Fibroblast of mammary gland (primary cell): ENCODE measurements at regions not wholly inside any gene's neighbourhood (a gene's known extent, or its start where the extent isn't known, plus 50 kb on each side); places are given as distances from the start of the nearest gene placed in this dataset.

Source experiments
- DNase-seq: peaks from one replicate; pipeline ENCODE4 v3.0.0-alpha.2; 2010; ENCODE audit warnings: low read depth
- H3K4me3 ChIP-seq: 2 replicates; pipeline ENCODE4 v1.5.1; 2011; ENCODE audit warnings: low read depth, mild to moderate bottlenecking, low read length, moderate library complexity; ENCODE audit not compliant: control insufficient read depth
- CTCF ChIP-seq: conservative IDR thresholded peaks from 2 replicates; pipeline ENCODE4 v1.5.1; 2011; ENCODE audit warnings: low read depth, low read length, inconsistent platforms; ENCODE audit not compliant: control insufficient read depth, insufficient read depth

GRCh38 chr6:23140871-23141270 lies 571.5 kb downstream of the HDGFL1 start:
- DNase-seq: peak; percentile 19
- TF ChIP-seq CTCF: no peak
- no peak overlapping the region for H3K4me3 ChIP-seq

GRCh38 chr6:23145781-23146180 lies 576.4 kb downstream of the HDGFL1 start:
- H3K4me3 ChIP-seq: no peak overlapping the region
- no peak for TF ChIP-seq CTCF
- DNase-seq: peak; percentile 73

DNA sequence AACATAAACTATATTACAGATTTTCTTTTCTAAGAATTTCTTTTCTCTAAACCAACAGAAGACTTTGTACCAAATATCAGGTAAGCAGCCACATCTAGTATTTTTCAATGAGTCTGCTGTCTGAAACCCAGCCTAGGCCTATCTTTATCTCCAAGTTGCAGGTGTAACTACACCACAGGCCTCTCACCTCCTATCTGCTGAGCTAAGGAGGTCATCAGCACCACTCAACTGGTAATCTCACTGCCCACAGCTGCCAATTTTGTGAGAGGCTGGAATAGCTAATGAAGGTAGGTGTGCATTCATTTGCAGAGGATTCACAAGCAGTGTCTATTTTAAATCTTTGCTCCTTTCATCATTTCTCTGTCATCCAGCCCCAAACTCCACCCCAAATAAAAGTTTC lies 584.8 kb downstream of the HDGFL1 start:
- no peak overlapping the region for H3K4me3 ChIP-seq
- DNase-seq: no peak
- TF ChIP-seq CTCF: no peak

DNA sequence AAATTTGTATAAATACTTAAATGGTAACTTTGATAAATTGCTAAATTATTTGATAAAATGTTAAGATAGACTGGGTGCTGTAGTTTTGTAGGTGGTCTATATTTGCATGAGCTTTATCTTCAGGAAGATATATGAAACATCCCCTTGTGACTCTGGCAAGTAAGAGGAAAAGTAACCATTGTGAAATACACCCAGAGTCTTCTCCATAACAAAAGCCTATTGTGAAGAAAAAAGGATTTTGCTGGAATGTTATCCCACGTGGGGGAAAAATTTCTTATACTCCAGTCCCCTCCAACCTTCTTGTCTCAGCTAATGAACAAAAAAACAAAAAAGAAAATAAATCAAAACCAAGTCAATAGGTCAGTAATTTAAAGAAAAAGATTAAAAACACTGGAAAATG lies 600.7 kb downstream of the HDGFL1 start:
- no peak overlapping the region for H3K4me3 ChIP-seq
- TF ChIP-seq CTCF: no peak
- no peak for DNase-seq

GRCh38 chr6:23173234-23173633 lies 603.9 kb downstream of the HDGFL1 start:
- no peak for DNase-seq
- TF ChIP-seq CTCF: no peak
- H3K4me3 ChIP-seq: no peak overlapping the region

- H3K4me3 ChIP-seq: no peak overlapping the region
- TF ChIP-seq CTCF: no peak
- peak; percentile 98 for DNase-seq
These were observed 605.5 kb downstream of the HDGFL1 start for GRCh38 chr6:23174781-23175361.

DNA sequence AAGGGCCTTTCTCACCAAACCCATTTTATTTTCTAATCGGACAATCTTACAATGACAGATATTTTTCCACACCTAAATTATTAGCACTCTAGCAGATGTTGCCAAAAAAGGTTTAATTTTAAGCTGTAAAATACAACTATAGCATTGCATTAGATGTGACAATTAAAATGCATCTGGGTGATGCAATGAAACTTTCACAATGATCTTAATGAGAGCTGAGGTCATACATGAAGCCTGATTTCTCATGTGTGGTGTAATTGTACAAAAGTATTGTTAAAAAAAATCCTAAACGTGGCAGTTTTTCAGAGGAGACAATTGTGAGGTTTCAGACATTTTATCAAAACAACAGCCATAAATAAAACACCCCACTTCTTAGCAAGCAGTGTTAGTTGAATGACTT lies 606.0 kb downstream of the HDGFL1 start:
- H3K4me3 ChIP-seq: no peak overlapping the region
- no peak for TF ChIP-seq CTCF
- peak; percentile 82 for DNase-seq
